Suprapubic skin (tissue), 4 donors: ENCODE measurements at regions not wholly inside any gene's neighbourhood (a gene's known extent, or its start where the extent isn't known, plus 50 kb on each side); places are given as distances from the start of the nearest gene placed in this dataset.

Source experiments
- DNase-seq, 2 donors: peaks; one replicate each; pipeline ENCODE4 v3.0.0-alpha.2; 2019; ENCODE audit warnings: low spot score in 2 of 2
- H3K27ac ChIP-seq: fragments of 200-600 bp; sonication (generic); one replicate; pipeline ENCODE4 v1.5.1; 2019
- H3K27me3 ChIP-seq: fragments of 200-600 bp; sonication (generic); one replicate; pipeline ENCODE4 v1.5.1; 2019
- H3K36me3 ChIP-seq: fragments of 200-600 bp; sonication (generic); one replicate; pipeline ENCODE4 v1.5.1; 2019
- H3K4me1 ChIP-seq: fragments of 200-600 bp; sonication (generic); one replicate; pipeline ENCODE4 v1.5.1; 2019
- H3K4me3 ChIP-seq: fragments of 200-600 bp; sonication (generic); one replicate; pipeline ENCODE4 v1.5.1; 2019; ENCODE audit warnings: mild to moderate bottlenecking
- H3K9me3 ChIP-seq: fragments of 200-600 bp; sonication (generic); one replicate; pipeline ENCODE4 v1.5.1; 2019
- EP300 ChIP-seq: sonication (generic); formaldehyde crosslinking; IDR thresholded peaks from one replicate; pipeline ENCODE4 v1.6.1; 2017; ENCODE audit warnings: antibody characterized with exemption
- POLR2A ChIP-seq, 2 donors: fragments of 450-650 bp; IDR thresholded peaks; one replicate each; pipeline ENCODE4 v1.6.1; 2017; ENCODE audit warnings: antibody characterized with exemption in 2 of 2, mild to moderate bottlenecking in 2 of 2, moderate library complexity in 2 of 2
- POLR2AphosphoS5 ChIP-seq, 3 donors: sonication (generic); formaldehyde crosslinking; IDR thresholded peaks; one replicate each; pipeline ENCODE4 v1.6.1; 2017; ENCODE audit warnings: antibody characterized with exemption in 3 of 3
- WGBS: methylation state at CpG from one replicate; pipeline ENCODE4 v1.1.5; 2018; 5-methylcytosine and 5-hydroxymethylcytosine counted together
- TF ChIP-seq, protein P1 (sequence below), 2 donors: fragments of 200-600 bp in 1 of 2; fragments of 450-650 bp in 1 of 2; sonication (generic) in 1 of 2; IDR thresholded peaks; one replicate each; pipeline ENCODE4 v1.5.1; 2016 to 2019; ENCODE audit warnings: antibody characterized with exemption in 2 of 2, mild to moderate bottlenecking in 1 of 2, moderate library complexity in 1 of 2

- Histone ChIP-seq H3K4me1 (no peaks in the 10 kb centered on the region), H3K36me3 (no peaks in the 10 kb centered on the region), H3K27ac (no peak overlapping the region), H3K4me3 (no peak overlapping the region), H3K9me3 (no peaks in the 10 kb centered on the region), H3K27me3 (peaks cover 8% of the 10 kb centered on the region)
- TF ChIP-seq POLR2AphosphoS5 (IDR thresholded peaks at IDR 0.05) (no peak), EP300 (no peak), POLR2A (IDR thresholded peaks at IDR 0.05) (no peak)
- TF ChIP-seq, protein P1, sequence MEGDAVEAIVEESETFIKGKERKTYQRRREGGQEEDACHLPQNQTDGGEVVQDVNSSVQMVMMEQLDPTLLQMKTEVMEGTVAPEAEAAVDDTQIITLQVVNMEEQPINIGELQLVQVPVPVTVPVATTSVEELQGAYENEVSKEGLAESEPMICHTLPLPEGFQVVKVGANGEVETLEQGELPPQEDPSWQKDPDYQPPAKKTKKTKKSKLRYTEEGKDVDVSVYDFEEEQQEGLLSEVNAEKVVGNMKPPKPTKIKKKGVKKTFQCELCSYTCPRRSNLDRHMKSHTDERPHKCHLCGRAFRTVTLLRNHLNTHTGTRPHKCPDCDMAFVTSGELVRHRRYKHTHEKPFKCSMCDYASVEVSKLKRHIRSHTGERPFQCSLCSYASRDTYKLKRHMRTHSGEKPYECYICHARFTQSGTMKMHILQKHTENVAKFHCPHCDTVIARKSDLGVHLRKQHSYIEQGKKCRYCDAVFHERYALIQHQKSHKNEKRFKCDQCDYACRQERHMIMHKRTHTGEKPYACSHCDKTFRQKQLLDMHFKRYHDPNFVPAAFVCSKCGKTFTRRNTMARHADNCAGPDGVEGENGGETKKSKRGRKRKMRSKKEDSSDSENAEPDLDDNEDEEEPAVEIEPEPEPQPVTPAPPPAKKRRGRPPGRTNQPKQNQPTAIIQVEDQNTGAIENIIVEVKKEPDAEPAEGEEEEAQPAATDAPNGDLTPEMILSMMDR (IDR thresholded peaks at IDR 0.05), result no peak
- 64% methylated on average over 12 of the region's 12 CpGs for WGBS
- no peak for DNase-seq
Observed at GRCh38 chr1:30637183-30637980, 86.0 kb downstream of the MATN1 start.

GRCh38 chr1:30636621-30637020 lies 86.8 kb downstream of the MATN1 start:
- WGBS, result 80% methylated on average over 5 of the region's 5 CpGs
- no peak for TF ChIP-seq POLR2A (IDR thresholded peaks at IDR 0.05)
- TF ChIP-seq, protein P1 (IDR thresholded peaks at IDR 0.05), result no peak
- no peak for TF ChIP-seq POLR2AphosphoS5 (IDR thresholded peaks at IDR 0.05)
- TF ChIP-seq EP300, result no peak
- Histone ChIP-seq H3K9me3 (no peaks in the 10 kb centered on the region), H3K4me1 (no peaks in the 10 kb centered on the region), H3K27ac (no peak overlapping the region), H3K36me3 (no peaks in the 10 kb centered on the region), H3K27me3 (peaks cover 4% of the 10 kb centered on the region), H3K4me3 (no peak overlapping the region)
- no peak for DNase-seq

GRCh38 chr1:30635391-30635975 lies 87.9 kb downstream of the MATN1 start:
- DNase-seq, result no peak
- Histone ChIP-seq H3K27me3 (peaks cover 4% of the 10 kb centered on the region), H3K4me3 (no peak overlapping the region), H3K4me1 (no peaks in the 10 kb centered on the region), H3K27ac (no peak overlapping the region), H3K36me3 (no peaks in the 10 kb centered on the region), H3K9me3 (no peaks in the 10 kb centered on the region)
- TF ChIP-seq, protein P1 (IDR thresholded peaks at IDR 0.05), result no peak
- no peak for TF ChIP-seq EP300
- 56% methylated on average over 7 of the region's 8 CpGs for WGBS

GRCh38 chr1:30634507-30634906 lies 88.9 kb downstream of the MATN1 start:
- H3K9me3 ChIP-seq, result no peaks in the 10 kb centered on the region
- H3K27ac ChIP-seq, result no peak overlapping the region
- H3K36me3 ChIP-seq, result no peaks in the 10 kb centered on the region
- H3K4me1 ChIP-seq, result no peaks in the 10 kb centered on the region
- TF ChIP-seq POLR2AphosphoS5 (IDR thresholded peaks at IDR 0.05), result no peak
- H3K27me3 ChIP-seq, result peaks cover 4% of the 10 kb centered on the region
- 88% methylated on average over 5 of the region's 5 CpGs for WGBS
- DNase-seq, result no peak
- no peak overlapping the region for H3K4me3 ChIP-seq

DNA sequence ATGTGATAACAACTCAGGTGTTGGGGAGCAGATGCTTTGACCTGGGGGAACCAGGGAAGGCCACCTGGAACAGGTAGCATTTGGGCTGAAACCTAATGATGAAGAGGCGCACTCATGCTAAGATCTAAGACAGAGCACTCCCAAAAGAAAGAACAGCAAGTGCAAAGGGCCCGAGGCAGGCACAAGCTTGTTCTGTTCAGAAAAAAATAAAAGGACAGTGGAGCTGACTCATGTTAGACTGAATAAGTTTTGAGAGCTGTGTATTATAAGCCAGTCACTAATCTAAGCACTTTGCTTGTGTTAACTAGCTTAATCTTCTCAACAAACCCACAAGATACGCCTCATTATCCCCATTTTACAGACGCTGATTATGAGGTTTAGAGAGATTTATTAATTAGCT lies 90.1 kb downstream of the MATN1 start:
- Histone ChIP-seq H3K9me3 (no peaks in the 10 kb centered on the region), H3K27ac (no peak overlapping the region), H3K4me3 (no peak overlapping the region), H3K4me1 (no peaks in the 10 kb centered on the region), H3K27me3 (peaks cover 4% of the 10 kb centered on the region), H3K36me3 (no peaks in the 10 kb centered on the region)
- TF ChIP-seq POLR2AphosphoS5 (IDR thresholded peaks at IDR 0.05) (no peak), POLR2A (IDR thresholded peaks at IDR 0.05) (no peak), EP300 (no peak)
- TF ChIP-seq, protein P1 (IDR thresholded peaks at IDR 0.05), result no peak
- DNase-seq, result no peak
- 92% methylated on average over 4 of the region's 4 CpGs for WGBS
